ENCODE measurements at regions not wholly inside any gene's neighbourhood (a gene's known extent, or its start where the extent isn't known, plus 50 kb on each side); places are given as distances from the start of the nearest gene placed in this dataset.
"Not testable (repeated sequence)": the region's sequence is repeated elsewhere in the genome, so short reads cannot be mapped to it uniquely, and the experiment has no call there.

DNA sequence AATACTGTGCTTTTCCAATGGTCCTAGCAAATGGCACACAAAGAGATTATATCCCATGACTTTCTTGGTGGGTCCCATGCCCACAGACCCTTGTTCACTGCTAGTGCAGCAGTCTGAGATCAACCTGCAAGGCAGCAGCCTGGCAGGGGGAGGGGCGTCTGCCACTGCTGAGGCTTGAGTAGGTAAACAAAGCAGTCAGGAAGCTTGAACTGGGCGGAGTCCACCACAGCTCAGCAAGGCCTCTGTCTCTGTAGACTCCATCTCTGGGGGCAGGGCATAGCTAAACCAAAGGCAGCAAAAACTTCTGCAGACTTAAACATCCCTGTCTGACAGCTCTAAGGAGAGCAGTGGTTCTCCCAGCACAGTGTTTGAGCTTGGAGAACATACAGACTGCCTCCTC, 82.9 kb downstream of the ZNF737 start:
- DNase-seq (ENCODE audit: low read depth): no peak

DNA sequence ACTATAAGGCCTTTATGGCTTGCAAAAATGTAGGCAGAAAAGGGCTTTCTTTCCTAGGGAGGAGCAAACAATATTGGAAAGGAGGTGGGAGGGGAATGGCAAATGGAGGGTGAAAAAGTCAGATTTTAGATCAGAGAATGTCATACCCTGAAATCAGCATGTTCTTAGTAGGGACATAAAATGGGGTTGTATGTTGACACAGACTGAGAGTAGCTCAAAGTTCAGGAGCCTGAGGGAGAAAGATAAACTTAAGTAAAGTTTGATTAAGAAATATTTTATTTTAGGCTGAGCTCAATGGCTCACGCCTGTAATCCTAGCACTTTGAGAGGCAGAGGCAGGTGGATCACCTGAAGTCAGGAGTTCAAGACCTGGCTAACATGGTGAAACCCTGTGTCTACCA, 83.8 kb downstream of the ZNF737 start:
- DNase-seq (ENCODE audit: low read depth): no peak

DNA sequence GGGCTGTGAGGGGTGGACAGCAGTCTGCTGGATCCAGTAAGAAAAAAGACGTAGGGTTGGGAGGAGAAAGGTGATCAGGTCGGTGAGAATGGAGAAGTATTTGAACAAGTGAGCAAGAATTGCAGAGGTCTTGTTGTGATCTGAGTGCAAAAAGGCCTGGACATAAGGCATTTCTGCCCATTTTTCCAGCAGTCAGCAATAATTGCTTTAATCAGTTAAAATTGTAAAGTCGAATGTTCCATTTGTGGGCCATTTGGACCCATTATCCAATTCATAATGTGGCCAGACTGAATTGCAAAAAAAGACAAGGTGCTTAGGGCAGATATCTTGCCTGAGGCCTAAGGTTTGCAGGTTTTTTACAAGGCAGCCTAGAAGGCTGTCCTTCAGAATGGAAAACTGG, 86.1 kb downstream of the ZNF737 start:
- no peak for DNase-seq (ENCODE audit: low read depth)

DNA sequence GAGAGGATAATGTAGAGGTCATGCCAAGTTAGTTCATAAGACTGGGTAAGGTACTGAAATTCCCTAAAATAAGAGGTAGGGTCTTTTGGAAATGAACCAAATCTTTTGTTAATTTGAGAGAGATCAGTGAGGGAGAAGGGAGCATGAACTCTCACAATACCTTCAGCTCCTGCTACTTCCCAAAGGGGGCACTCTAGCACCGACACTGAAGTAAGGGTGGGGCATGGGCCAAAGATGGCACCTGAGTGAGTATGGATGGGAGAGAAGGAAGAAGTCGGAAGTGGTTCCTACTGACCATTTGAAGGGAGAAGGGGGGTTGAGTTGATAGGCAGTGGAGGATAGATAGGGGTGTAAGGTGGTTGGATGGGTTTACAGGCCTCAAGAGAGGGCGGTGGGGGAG, 86.6 kb downstream of the ZNF737 start:
- no peak for DNase-seq (ENCODE audit: low read depth)

DNA sequence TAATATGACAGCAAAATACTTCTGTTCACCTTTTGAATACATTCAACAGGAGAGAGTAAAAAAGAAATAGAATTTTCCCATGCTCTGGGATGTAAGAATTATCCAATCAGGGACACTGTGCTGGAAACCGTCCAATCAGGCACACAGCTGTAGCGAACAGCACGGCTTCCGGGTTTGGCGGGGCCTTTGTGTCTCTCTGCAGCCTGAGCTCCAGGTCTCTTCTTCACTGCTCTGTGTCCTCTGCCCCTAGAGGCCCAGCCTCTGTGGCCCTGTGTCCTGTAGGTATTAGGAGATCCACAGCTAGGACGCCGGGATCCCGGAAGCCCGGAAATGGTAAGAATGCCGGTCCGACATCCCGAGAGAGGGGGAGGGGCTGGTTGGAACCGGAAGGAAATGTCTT, 92.7 kb downstream of the ZNF737 start:
- DNase-seq (ENCODE audit: low read depth): no peak

DNA sequence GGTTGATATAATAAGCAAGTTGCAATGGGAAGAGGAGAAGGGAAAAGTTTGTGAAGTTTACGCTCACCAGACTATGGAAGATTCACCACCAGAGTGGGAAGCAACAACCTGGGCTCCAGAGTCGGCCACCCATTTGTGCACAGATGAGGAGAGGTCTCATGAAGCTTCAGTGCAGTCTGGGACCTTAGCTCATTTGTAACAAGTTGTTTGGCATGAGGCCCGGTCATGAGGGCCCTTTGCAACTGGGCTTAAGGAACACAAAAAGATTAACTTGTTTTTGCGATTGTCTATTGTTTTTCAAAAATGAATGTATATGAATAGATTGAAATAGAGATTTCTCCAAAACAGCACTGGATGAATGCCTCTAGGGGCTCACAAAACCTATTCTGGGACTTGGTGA, 94.2 kb downstream of the ZNF737 start:
- no peak for DNase-seq (ENCODE audit: low read depth)

DNA sequence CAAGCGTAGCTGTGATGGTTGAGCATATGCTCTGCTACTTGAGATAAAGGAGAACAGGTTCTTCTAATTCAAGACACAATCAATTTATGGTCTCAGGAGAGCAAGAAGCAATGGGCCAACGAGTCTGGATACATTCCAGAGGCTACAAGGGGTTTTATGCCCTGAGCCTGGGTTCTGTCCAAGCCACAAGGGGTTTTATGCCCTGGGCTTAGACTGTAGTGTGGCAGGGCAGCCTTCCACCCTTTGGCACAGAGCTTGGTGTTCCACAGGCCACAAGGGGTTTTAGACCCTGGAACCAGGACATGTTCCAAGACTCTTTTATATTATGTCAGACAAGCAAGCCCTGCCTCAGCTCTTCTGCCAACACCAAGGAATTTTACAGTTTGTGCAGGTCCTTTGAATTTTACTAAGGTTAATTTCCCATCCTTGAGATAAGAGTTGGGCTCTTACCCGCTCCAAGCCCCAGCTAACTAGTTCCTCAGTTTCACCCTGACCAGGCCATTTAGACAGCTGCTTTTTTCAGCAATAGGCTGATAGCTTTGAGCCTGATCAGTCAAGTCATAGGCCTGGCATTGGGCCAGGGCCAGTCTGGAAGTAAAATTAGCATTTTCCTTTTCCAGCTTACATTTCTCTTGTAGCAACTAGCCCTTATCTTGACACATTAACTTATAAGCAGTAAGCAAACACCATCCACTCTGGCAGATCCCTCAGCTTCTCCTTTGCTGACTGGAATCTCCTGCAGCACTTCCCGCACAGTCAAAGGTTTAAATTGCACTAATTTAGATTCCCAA, 95.0 kb downstream of the ZNF737 start:
- DNase-seq (ENCODE audit: low read depth): no peak

DNA sequence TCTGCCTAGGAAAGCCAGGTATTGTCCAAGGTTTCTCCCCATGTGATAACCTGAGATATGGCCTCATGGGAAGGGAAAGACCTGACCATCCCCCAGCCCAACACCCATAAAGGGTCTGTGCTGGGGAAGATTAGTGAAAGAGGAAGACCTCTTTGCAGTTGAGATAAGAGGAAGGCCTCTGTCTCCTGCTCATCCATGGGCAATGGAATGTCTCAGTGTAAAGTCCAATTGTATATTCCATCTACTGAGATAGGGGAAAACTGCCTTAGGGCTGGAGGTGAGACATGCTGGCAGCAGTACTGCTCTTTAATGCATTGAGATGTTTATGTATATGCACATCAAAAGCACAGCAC, 99.0 kb downstream of the ZNF737 start:
- not testable (repeated sequence) for DNase-seq (ENCODE audit: low read depth)

DNA sequence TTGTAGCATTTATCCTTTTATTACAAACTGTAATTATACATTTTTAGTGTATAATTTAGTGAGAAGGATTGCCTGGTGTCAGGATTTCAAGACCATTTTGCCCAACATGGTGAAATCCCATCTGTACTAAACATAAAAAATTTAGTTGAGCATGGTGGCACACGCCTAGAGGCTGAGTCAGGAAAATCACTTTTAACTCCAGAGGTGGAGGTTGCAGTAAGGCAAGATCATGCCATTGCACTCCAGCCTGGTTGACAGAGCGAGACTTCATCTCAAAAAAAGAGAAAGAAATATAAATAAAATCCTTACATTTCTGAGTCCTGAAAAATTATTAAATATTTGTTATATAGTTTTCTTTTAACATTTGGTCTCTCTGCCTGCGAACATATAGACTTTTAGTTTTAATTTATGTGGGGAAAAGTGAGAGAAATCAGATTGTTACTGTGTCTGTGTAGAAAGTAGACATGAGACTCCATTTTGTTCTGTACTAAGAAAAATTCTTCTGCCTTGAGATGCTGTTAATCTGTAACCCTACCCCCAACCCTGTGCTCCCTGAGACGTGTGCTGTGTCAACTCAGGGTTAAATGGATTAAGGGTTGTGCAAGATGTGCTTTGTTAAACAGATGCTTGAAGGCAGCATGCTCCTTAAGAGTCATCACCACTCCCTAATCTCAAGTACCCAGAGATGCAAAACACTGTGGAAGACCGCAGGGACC, 99.5 kb downstream of the ZNF737 start:
- DNase-seq (ENCODE audit: low read depth): not testable (repeated sequence)

DNA sequence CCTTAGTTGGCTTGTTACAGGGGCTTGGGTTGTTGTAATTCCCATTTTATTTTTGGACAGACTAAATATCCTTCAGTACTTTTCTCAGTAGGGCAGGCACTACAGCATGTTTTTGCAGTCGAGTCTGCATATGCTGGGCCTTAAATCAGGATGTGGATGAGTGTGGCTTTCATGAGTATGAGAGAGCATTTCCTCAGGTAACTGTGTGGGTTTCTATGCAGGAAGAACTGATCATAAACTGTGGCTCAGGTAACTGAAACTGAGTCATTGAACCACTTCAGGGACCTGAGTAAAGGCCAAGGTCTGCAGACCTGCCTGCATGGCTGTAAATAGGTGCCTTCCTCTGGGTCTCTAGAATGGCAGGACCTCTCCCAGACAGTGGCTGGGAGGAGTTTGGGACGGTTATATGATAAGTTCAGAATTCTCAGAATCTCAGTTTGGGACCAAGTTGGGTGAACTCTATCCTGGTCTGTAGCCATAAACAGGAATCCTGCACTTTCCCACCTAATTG, 112.1 kb downstream of the ZNF737 start:
- no peak for DNase-seq (ENCODE audit: low read depth)

DNA sequence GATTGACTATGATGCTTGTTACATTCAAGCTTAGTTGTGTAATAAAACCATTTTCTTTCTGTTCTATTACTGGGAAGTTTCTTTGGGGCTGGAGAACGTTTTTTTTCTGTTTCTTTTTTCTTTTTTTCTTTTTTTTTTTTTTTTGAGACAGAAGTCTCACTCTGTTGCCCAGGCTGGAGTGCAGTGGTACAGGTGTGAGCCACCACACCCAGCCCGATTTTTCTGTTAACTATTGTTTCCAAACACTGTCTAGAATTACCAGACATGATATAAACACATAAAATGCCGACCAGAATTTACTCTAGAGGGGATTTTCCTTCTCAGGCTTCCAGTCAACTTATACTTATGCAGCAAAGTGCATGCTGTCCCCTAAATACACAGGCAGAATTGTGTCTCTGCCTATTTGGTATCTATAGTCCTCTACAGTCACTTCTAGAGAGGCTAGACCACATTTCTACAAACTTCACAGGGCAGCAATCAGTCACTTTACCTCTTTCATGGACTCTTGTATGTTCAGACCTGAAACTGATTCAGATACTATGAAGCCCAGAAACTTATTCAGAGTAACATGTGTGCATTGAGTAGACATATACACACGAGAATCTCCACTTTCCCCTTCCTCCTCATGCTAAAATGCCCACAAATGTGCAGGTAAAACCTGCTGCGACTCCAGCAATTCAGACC, 121.2 kb downstream of the ZNF737 start:
- DNase-seq (ENCODE audit: low read depth): no peak

DNA sequence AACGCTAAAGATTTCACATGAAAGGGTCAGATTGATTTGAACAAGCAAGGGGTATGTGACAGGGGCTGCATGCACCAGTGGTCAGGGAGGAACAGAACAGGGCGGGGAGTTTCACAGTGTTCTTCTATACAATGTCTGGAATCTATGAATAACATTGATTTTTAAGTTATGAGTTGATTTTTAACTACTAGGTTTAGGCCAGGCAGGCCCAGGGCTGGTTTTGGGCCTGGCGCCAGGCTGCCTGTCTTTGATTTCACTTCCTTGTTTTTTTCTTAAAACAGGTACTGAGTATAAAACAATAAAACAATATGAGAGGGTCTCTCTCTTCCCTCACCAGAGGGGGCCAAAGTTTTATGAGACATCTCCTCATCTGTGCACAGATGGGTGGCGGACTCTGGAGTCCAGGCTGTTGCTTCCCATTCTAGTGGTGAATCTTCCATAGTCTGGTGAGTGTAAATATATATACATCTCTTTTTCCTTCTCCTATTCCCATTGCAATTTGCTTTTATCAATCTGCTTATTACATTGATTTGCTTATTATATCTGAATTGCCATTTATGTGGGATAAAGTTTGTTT, 133.2 kb downstream of the ZNF737 start:
- not testable (repeated sequence) for DNase-seq (ENCODE audit: low read depth)

DNA sequence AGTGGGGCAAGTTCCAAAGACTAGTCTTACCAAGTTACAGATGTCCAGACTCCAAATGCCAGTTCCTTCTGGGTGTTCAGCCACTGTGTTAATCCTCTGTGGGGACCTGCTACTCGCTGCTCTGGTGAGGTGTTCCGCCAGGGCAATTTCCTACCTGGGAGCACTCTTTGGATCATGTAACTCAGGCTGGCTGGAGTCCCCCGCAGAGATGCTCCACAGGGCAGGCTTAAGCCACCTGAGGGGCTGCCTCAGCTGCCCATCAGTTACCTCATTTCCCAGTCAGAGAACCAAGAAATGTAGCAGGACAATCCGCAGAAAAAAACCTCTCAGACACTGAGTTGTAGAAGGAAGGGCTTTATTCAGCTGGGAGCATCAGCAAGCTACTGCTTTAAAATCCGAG, 133.8 kb downstream of the ZNF737 start:
- no peak for DNase-seq (ENCODE audit: low read depth)

DNA sequence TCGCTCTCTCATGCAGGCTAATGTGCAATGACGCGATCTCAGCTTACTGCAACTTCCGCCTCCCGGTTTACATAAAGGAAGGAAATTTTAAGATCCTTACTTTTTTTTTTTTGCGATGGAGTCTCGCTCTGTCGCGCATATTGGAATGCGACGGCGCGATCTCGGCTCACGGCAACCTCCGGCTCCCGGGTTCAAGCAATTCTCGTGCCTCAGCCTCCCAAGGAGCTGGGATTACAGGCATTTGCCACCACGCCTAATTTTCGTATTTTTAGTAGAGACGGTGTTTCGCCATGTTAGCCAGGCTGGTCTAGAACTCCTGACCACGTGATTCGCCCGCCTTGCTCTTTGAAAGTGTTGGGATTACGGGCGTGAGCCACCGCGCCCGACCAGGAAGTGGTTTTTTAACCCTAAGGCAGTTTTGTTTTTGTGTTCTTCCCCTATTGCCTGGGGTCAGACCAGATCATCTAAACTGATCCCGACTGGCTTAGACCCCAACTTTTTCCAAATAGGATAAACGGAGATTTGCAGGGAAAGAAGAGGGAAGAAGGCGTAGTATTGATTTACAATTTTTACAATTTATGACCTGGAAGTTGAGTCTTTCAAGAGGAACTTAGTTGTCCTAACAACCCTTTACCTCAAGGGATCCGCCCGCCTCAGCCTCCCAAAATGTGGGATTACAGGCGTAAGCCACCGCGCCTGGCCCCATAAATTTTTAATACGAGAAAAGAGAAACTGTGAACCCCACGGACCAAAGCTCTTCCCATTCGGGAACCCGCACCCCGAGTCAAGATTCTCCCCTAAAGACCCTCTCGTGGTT, 142.0 kb downstream of the ZNF737 start:
- peak; percentile 50 for DNase-seq (ENCODE audit: low read depth)

DNA sequence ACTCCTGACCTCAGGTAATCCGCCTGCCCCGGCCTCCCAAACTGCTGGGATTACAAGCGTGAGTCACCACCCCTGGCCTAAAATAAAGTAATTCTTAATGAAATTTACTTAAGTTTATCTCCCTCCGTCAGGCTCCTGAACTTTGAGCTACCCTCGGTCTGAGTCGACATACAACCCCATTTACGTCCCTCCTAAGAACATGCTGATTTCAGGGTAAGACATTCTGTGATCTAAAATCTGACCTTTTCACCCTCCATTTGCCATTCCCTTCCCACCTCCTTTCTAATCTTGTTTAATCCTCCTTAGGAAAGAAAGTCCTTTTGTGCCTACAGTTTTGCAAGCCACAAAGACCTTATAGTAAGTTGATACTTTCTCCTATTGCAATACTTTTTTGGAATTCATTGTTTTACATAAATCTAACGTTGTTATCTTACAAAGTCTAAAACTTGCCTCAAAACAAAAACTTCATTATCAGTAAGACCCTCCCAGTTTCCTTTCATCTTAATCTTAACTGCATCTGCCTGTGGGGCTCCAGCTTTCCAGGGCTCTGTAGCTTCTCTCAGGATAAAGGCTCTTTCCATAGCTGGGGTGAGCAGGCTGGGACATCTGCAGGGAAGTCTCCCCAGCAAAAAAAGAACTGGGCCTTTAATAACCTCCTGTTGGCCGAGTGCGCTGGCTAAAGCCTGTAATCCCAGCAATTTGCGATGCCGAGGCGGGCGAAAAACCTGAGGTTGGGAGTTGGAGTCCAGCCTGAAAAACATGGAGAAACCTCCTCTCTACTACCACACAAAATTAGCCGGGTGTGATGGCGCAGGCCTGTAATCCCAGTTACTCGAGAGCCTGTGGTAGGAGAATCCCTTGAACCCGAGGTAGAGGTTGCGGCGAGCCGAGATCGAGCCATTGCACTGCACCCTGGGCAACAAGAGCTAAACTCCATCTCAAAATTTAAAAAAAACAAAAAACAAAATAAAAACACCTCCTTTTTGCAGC, 143.1 kb downstream of the ZNF737 start:
- no peak for DNase-seq (ENCODE audit: low read depth)

DNA sequence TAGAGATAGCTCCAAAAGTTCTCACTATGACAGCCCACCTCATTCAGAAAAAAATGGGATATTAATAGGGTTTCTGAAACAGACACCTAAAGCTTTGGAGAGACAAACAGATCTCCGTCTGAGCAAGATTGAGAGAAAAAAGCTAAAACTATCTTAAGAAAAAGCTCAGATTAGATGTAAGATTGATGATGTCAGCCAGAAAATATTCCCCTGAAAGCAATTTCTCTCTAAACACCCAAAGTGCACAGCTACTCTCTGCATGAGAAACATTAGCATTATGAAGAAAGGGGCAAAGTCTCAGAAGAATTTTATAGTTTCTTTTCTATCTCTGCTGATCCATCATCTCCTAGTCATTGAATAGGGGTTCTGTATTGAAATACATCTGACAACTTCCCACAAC, 148.9 kb downstream of the ZNF737 start:
- no peak for DNase-seq (ENCODE audit: low read depth)

DNA sequence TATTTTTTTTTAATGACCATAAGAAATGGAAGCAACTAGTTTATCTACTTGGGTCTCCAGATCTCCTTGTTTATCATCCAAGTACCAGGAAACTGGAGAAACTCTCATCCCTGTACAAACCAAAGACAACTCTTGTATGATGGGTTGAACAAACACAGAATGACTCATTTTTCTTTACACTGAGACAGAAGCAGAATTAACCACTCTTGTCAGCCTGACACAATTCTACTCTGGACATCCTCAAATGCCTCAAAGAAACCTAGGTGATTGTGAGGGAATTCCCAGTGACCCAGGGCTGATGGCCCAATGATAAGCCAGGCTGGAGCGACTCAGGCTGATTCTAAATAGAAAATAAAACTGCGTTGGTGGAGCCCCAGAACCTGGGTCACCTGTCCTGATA, 151.5 kb downstream of the ZNF737 start:
- no peak for DNase-seq (ENCODE audit: low read depth)

DNA sequence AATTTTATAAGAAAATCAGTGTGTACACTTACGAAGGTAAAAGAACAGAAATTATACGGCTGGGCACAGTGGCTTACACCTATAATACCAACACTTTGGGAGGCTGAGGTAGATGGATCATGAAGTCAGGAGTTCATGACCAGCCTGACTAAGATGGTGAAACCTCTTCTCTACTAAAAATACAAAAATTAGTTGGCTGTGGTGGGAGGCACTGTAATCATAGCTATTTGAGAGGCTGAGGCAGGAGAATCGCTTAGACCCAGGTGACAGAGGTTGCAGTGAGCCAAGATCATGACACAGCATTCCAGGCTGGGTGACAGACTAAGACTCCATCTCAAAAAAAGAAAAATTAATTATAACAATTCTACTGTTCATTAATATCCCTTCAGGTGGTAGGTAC, 151.9 kb downstream of the ZNF737 start:
- DNase-seq (ENCODE audit: low read depth): no peak

DNA sequence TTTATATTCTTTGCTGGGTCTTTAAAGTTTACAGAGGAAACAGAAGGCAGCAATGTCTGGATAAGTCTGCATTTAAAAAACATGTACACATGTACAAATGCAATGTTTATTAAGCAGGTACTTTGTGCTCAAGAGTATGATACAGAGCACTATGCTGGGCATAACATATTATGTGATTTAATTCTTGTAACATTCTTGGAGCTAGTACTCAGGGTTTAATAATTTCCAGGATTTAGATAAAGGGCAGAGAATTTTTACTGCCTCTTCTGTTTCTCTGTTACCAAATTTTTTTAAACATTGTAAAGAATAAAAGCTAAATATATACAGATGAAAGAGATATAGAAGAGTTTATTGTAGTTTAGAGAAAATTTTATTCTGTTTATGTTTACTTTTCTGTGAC, 152.7 kb downstream of the ZNF737 start:
- no peak for DNase-seq (ENCODE audit: low read depth)

DNA sequence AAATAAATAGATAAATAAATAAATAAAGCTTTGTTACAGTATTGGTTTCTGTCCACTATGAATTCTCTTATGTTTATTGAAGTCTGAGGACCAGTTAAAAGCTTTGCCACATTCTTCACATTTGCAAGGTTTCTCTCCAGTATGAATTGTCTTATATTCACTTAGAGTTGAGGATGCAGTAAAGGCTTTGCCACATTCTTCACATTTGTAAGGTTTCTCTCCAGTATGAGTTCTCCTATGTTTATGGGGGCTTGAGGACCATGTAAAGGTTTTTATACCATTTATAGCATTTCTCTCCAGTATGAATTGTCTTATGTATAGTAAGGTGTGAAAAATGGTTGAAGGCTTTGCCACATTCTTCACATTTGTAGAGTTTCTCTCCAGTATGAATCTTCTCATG, 168.3 kb downstream of the ZNF737 start:
- DNase-seq (ENCODE audit: low read depth): no peak
